T-cell (primary cell): ENCODE measurements at regions not wholly inside any gene's neighbourhood (a gene's known extent, or its start where the extent isn't known, plus 50 kb on each side); places are given as distances from the start of the nearest gene placed in this dataset.
"Not testable (repeated sequence)": the region's sequence is repeated elsewhere in the genome, so short reads cannot be mapped to it uniquely, and the experiment has no call there.

Source experiments
- ATAC-seq, 4 experiments: fragments of 200-7000 bp in 3 of 4; fragments of 150-1000 bp in 1 of 4; cut with Tn5 transposase; replicated peaks in 1 of 4; 1 replicate in 3 of 4; 2 replicates in 1 of 4; pipeline ENCODE4 v1.10.0; 2021; ENCODE audit warnings: moderate library complexity in 3 of 4, mild to moderate bottlenecking in 2 of 4, moderate number of reproducible peaks in 1 of 4
- CTCF ChIA-PET, 2 donors: fragments of 300-600 bp; sonication (Branson Sonifier 250); formaldehyde crosslinking; loops; one replicate each; lab custom pipeline; 2022; ENCODE audit warnings: antibody characterized with exemption in 2 of 2; lab: Charles Lee
- POLR2A ChIA-PET, 2 donors: fragments of 300-600 bp; sonication (Branson Sonifier 250); formaldehyde crosslinking; loops; one replicate each; lab custom pipeline; 2022; ENCODE audit warnings: antibody characterized with exemption in 2 of 2; lab: Charles Lee
- DNase-seq, 35 experiments: peaks; one replicate each; pipeline versions ENCODE4 v3.0.0 to v3.0.0-alpha.2; 2013 to 2023
- H3K27ac ChIP-seq: one replicate; pipeline ENCODE4 v1.5.1; 2013; ENCODE audit warnings: low read length
- H3K27me3 ChIP-seq, 2 experiments: replicated peaks in 1 of 2; 1 replicate in 1 of 2; 2 replicates in 1 of 2; pipeline versions ENCODE4 v1.6.1 to v1.7.0; 2013; ENCODE audit warnings: low read length in 1 of 2, mixed read lengths in 1 of 2; ENCODE audit not compliant: control insufficient read depth in 2 of 2, insufficient read depth in 2 of 2; ENCODE audit errors: extremely low read depth in 1 of 2
- H3K36me3 ChIP-seq, 2 donors: 1 replicate in 1 of 2; 2 replicates in 1 of 2; pipeline versions ENCODE4 v1.6.1 to v1.7.0; 2013; ENCODE audit warnings: low read length in 1 of 2; ENCODE audit not compliant: control insufficient read depth in 2 of 2, insufficient read depth in 1 of 2; ENCODE audit errors: extremely low read depth in 1 of 2
- H3K4me1 ChIP-seq, 2 experiments: 1 replicate in 1 of 2; 2 replicates in 1 of 2; pipeline versions ENCODE4 v1.6.1 to v1.7.0; 2013; ENCODE audit warnings: low read length in 2 of 2, mixed read lengths in 1 of 2; ENCODE audit not compliant: insufficient read depth in 2 of 2, control insufficient read depth in 1 of 2; ENCODE audit errors: extremely low read depth in 1 of 2
- H3K4me3 ChIP-seq, 2 donors: 1 replicate in 1 of 2; 2 replicates in 1 of 2; pipeline versions ENCODE4 v1.5.1 to v1.7.0; 2013; ENCODE audit warnings: mild to moderate bottlenecking in 2 of 2, low read length in 1 of 2, moderate library complexity in 1 of 2; ENCODE audit not compliant: control insufficient read depth in 1 of 2; ENCODE audit errors: extremely low read depth in 1 of 2
- H3K9me3 ChIP-seq: 2 replicates; pipeline ENCODE4 v1.7.0; 2013
- H3K27ac Mint-ChIP-seq, 2 donors: one replicate each; pipeline ENCODE4 v1.8.0; 2020 to 2021; ENCODE audit warnings: mild to moderate bottlenecking in 2 of 2, mixed read lengths in 2 of 2
- H3K27me3 Mint-ChIP-seq, 2 donors: one replicate each; pipeline ENCODE4 v1.8.0; 2021 to 2022; ENCODE audit warnings: mixed read lengths in 2 of 2
- H3K36me3 Mint-ChIP-seq: one replicate; pipeline ENCODE4 v1.8.0; 2021; ENCODE audit warnings: mixed read lengths
- H3K4me1 Mint-ChIP-seq, 3 donors: one replicate each; pipeline ENCODE4 v1.8.0; 2020 to 2022; ENCODE audit warnings: mixed read lengths in 3 of 3, mild to moderate bottlenecking in 1 of 3
- H3K4me3 Mint-ChIP-seq, 3 donors: one replicate each; pipeline ENCODE4 v1.8.0; 2020 to 2022; ENCODE audit warnings: mild to moderate bottlenecking in 3 of 3, mixed read lengths in 3 of 3, moderate library complexity in 3 of 3
- H3K9me3 Mint-ChIP-seq, 3 donors: one replicate each; pipeline ENCODE4 v1.8.0; 2020 to 2022; ENCODE audit warnings: mixed read lengths in 3 of 3
- WGBS: methylation state at CpG from one replicate; pipeline ENCODE4 v1.1.5; 2013; ENCODE audit warnings: missing lambda C conversion rate; ENCODE audit not compliant: insufficient coverage; 5-methylcytosine and 5-hydroxymethylcytosine counted together

DNA sequence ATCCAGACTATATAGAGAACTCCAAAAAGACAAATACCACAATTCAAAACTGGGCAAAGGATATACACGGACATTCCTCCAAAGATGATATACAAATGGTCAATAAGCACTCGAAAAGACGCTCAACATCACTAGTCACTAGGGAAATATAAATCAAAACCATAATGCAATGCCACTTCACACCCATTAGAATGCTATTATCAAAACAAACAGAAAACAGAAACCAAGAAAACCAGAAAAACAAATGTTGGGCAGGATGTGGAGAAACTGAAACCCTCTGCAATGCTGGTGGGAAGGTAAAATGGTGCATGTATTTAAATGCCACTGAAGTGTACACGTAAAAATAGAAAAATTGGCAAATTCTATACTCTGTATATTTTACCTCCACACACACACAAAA lies 2664.1 kb upstream of the DEFB115 start:
- WGBS: no CpG with 5 or more reads among the region's 4 CpGs
- H3K36me3 Mint-ChIP-seq: peaks cover 19% of the 10 kb centered on the region

DNA sequence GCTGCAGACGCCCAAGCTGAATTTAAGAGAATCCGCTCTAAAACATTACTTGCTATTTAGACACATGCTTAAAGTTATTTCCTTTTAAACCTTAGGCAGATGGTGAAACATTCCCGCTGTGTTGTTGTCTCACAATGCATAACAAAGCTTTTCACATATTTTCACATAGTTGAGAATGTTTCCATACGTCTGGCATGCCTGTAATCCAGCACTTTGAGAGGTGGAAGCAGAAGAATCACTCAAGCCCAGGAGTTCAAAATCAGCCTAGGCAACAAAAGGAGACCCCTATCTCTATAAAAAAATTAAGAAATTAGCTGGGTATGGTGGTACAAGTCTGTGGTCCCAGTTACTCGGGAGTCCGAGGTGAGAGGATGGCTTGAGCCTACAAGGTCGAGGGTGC lies 2663.0 kb upstream of the DEFB115 start:
- H3K27ac Mint-ChIP-seq, H3K27me3 Mint-ChIP-seq, H3K9me3 Mint-ChIP-seq, H3K9me3 ChIP-seq, ATAC-seq, H3K4me3 Mint-ChIP-seq, H3K36me3 ChIP-seq, H3K27me3 ChIP-seq, H3K27ac ChIP-seq, POLR2A ChIA-PET, H3K4me1 ChIP-seq, H3K4me3 ChIP-seq, DNase-seq: not testable (repeated sequence)
- CTCF ChIA-PET: interaction anchor here in 1 of 2 donors (1.5 kb wide), 1 partner anchor 8 kb away, joined by 3 read pairs; no protein-coding TSS in a partner anchor
- no CpG with 5 or more reads among the region's 7 CpGs for WGBS
- H3K4me1 Mint-ChIP-seq: peaks cover 31 to 44% (median 42%) of the 10 kb centered on the region in 3 donors
- H3K36me3 Mint-ChIP-seq: peaks cover 17% of the 10 kb centered on the region

More for the DNA sequence above, 2664.1 kb upstream of the DEFB115 start:
- H3K4me3 ChIP-seq, H3K36me3 ChIP-seq, POLR2A ChIA-PET, H3K27me3 Mint-ChIP-seq, ATAC-seq, H3K9me3 Mint-ChIP-seq, H3K4me1 ChIP-seq, H3K9me3 ChIP-seq, H3K27ac Mint-ChIP-seq, DNase-seq, H3K27me3 ChIP-seq, H3K27ac ChIP-seq: not testable (repeated sequence)
- CTCF ChIA-PET: interaction anchor here in 1 of 2 donors (1.5 kb wide), 1 partner anchor 9 kb away, joined by 3 read pairs; no protein-coding TSS in a partner anchor
- Mint-ChIP-seq H3K4me3 (peak overlapping the region in 1 of 3 donors; percentile 11), H3K4me1 (peaks cover 31 to 42% (median 40%) of the 10 kb centered on the region in 3 donors)

DNA sequence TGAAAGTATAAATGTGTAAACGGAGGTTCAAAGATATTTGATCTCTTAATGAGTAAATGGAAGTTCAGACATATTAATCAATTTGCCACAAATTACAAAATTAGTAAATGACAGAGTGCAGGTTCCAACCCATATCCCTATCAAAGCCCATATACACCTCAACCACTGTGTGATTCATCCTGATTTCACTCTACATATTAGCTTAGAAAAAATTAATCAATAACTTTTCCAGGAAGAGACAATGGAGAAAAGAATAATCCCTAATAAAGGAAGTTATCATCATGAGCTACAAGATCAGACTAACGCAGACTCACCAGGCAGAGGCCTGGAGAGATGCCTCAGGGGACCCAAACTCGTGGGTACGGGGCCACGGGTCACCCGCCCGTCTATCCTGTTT lies 2655.5 kb upstream of the DEFB115 start:
- WGBS: 8% methylated on average over 6 of the region's 7 CpGs
- Mint-ChIP-seq H3K4me1 (peaks cover 44 to 51% (median 47%) of the 10 kb centered on the region in 3 donors), H3K9me3 (peaks cover 0 to 14% (median 4%) of the 10 kb centered on the region in 3 donors)

DNA sequence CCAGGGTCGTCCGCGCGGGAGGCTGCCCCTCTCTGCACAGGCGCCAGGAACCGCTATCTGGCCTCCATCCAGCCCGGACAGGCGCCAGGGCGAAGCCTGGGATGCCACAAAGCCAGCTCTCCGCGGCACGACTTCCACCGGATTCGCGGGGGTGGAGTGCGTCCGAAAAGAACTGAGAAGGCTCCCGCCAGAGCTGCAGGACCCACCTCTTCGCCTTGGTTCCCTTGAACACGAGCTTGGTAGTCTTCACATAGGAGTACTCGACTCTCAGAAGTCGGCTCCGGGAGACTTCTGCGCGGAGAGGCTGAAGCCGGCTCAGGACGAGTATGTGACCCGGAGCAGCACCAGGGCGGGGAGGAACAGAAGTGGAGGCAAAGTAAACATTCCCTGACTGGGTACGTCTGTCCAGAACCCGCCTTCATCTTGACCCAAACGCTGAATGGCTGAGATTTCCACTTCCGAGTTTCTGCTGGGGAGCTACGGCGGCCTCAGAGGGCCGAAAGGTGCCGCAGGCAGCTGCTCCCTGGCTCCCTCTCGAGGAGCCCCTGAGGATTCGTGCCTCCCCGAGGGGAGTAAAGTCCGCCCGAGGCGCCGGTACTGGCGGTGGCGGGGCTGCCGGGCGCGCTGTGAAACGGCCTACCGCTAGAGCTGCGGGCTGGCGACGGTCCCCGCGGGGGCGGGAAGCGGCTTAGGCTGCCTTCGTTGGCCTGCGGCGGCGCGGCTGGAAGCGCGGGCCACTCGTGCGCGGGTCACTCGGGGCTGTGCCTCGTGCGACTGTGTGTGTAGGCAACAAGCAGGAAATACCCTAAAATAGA lies 2654.9 kb upstream of the DEFB115 start:
- CTCF ChIA-PET: interaction anchor here in 1 of 2 donors (0.9 kb wide), 1 partner anchor 9 kb away, joined by 3 read pairs; no protein-coding TSS in a partner anchor
- POLR2A ChIA-PET: not testable (repeated sequence)

More for the DNA sequence above, 2655.5 kb upstream of the DEFB115 start:
- H3K4me1 ChIP-seq, H3K9me3 ChIP-seq, H3K27me3 Mint-ChIP-seq, H3K36me3 Mint-ChIP-seq, H3K36me3 ChIP-seq, POLR2A ChIA-PET, H3K27me3 ChIP-seq, ATAC-seq, DNase-seq: not testable (repeated sequence)
- Mint-ChIP-seq H3K4me3 (peak overlapping the region; percentile 96 to 98 (median 97)), H3K27ac (peak overlapping the region; percentile 95)
- H3K27ac ChIP-seq: peak overlapping the region; percentile 65
- H3K4me3 ChIP-seq: peak overlapping the region; percentile 61 to 78
- CTCF ChIA-PET: interaction anchor here in 1 of 2 donors (0.9 kb wide), 1 partner anchor 8 kb away, joined by 3 read pairs; no protein-coding TSS in a partner anchor

DNA sequence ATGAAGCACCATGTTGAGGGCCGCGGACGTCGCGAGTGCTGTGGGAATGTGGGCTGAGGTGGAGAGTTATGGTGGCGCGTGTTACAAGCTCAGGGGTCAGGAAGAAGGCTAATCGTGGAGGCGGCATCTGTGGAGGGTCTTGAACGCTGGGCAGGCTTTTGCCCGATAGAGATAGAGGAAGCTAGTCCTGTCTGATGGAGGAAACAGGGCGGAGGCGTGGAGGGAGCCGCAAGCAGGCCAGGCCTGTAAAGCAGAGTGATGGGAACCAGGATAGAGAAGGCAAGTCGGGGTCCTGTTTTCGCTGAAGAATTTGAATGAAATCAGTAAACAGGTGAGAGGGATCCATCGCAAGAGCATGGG lies 2654.3 kb upstream of the DEFB115 start:
- H3K36me3 ChIP-seq, H3K9me3 ChIP-seq, H3K4me1 ChIP-seq, ATAC-seq, H3K27me3 Mint-ChIP-seq, H3K27me3 ChIP-seq, H3K27ac ChIP-seq, H3K36me3 Mint-ChIP-seq, POLR2A ChIA-PET, CTCF ChIA-PET: not testable (repeated sequence)
- Mint-ChIP-seq H3K9me3 (peaks cover 0 to 14% (median 4%) of the 10 kb centered on the region in 3 donors), H3K4me1 (peaks cover 32 to 39% (median 36%) of the 10 kb centered on the region in 3 donors), H3K27ac (peak overlapping the region; percentile 95), H3K4me3 (peak overlapping the region; percentile 96 to 98 (median 97))
- WGBS: 56% methylated on average over 11 of the region's 17 CpGs
- peak in 1 of 35 experiments; percentile 3 for DNase-seq
- H3K4me3 ChIP-seq: peak overlapping the region in 1 of 2 donors; percentile 61

More for the DNA sequence above, 2654.9 kb upstream of the DEFB115 start:
- not testable (repeated sequence) for H3K27me3 ChIP-seq, H3K27me3 Mint-ChIP-seq, H3K36me3 ChIP-seq, H3K9me3 ChIP-seq, H3K4me1 ChIP-seq, H3K36me3 Mint-ChIP-seq
- Mint-ChIP-seq H3K4me1 (peaks cover 38 to 45% (median 42%) of the 10 kb centered on the region in 3 donors), H3K4me3 (peak overlapping the region; percentile 96 to 98 (median 97)), H3K27ac (peak overlapping the region; percentile 95), H3K9me3 (peaks cover 0 to 14% (median 4%) of the 10 kb centered on the region in 3 donors)
- ATAC-seq (peak; percentile 93 to 99 (median 96)), DNase-seq (peak; percentile 59 to 88 (median 74))
- 9% methylated on average over 71 of the region's 71 CpGs for WGBS
- peak overlapping the region; percentile 61 to 78 for H3K4me3 ChIP-seq
- H3K27ac ChIP-seq: peak overlapping the region; percentile 65

DNA sequence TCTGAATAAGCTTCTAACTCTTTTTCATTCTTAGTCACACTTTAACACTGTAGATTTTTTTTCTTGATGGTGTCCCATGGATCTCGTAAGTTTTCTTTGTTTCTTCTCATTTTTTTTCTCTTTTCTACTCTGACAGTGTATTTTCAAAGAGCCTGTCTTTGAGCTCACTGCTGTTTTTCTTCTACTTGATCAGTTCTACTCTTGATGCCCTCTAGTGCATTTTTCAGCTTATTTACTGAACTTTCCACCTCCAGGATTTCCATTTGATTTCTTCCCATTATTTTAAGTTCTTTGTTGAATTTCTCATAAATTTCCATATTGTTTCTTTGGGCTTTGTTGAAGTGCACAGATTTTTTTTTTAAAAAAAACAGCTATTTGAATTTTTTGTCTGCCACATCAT lies 2641.1 kb upstream of the DEFB115 start:
- Mint-ChIP-seq H3K27me3 (no peaks in the 10 kb centered on the region), H3K27ac (no peak overlapping the region), H3K9me3 (peaks cover 25 to 64% (median 46%) of the 10 kb centered on the region in 3 donors), H3K4me3 (no peak overlapping the region), H3K4me1 (no peaks in the 10 kb centered on the region), H3K36me3 (no peaks in the 10 kb centered on the region)
- Histone ChIP-seq H3K4me3 (no peak overlapping the region), H3K27ac (no peak overlapping the region), H3K9me3 (peaks cover 2% of the 10 kb centered on the region), H3K27me3 (peaks cover 0 to 5% of the 10 kb centered on the region in 2 experiments), H3K4me1 (no peaks in the 10 kb centered on the region), H3K36me3 (no peaks in the 10 kb centered on the region)
- ChIA-PET POLR2A (no interaction called here), CTCF (no interaction called here)
- ATAC-seq (no peak), DNase-seq (no peak)
- 25% methylated on average over 1 of the region's 1 CpG for WGBS
